HEK293T (cell line): ENCODE measurements at regions not wholly inside any gene's neighbourhood (a gene's known extent, or its start where the extent isn't known, plus 50 kb on each side); places are given as distances from the start of the nearest gene placed in this dataset.

Experiments
- CTCF ChIA-PET: fragments of 350-600 bp; formaldehyde crosslinking; extraction: SDS; loops from one replicate; lab custom pipeline; 2021; ENCODE audit warnings: antibody characterized with exemption, inconsistent platforms; lab: Yijun Ruan, JAX
- POLR2A ChIA-PET: fragments of 350-600 bp; formaldehyde crosslinking; extraction: SDS; loops from one replicate; lab custom pipeline; 2020; ENCODE audit warnings: antibody characterized with exemption, inconsistent platforms; lab: Yijun Ruan, JAX
- DNase-seq: peaks from one replicate; pipeline ENCODE4 v3.0.0; 2012; ENCODE audit warnings: mixed read lengths; ENCODE audit errors: extremely low spot score
- ARNT ChIP-seq: fragments of 450-650 bp; IDR thresholded peaks from 2 replicates; pipeline ENCODE4 v1.6.1; 2017; ENCODE audit warnings: mild to moderate bottlenecking
- BHLHE40 ChIP-seq: fragments of 450-650 bp; IDR thresholded peaks from 2 replicates; pipeline ENCODE4 v1.6.1; 2016; ENCODE audit warnings: mild to moderate bottlenecking, moderate library complexity, borderline replicate concordance
- CTBP1 ChIP-seq: fragments of 450-650 bp; IDR thresholded peaks from 2 replicates; pipeline ENCODE4 v1.6.1; 2016; ENCODE audit warnings: borderline replicate concordance
- ELF4 ChIP-seq: fragments of 450-650 bp; IDR thresholded peaks from 2 replicates; pipeline ENCODE4 v1.6.1; 2017; ENCODE audit warnings: antibody characterized with exemption
- FOXA1 ChIP-seq: fragments of 450-650 bp; IDR thresholded peaks from 2 replicates; pipeline ENCODE4 v1.6.1; 2016; ENCODE audit warnings: mild to moderate bottlenecking
- FOXK2 ChIP-seq: fragments of 450-650 bp; IDR thresholded peaks from 2 replicates; pipeline ENCODE4 v1.6.1; 2016; ENCODE audit warnings: mild to moderate bottlenecking
- FOXM1 ChIP-seq: fragments of 450-650 bp; IDR thresholded peaks from 2 replicates; pipeline ENCODE4 v1.6.1; 2017; ENCODE audit warnings: mild to moderate bottlenecking, borderline replicate concordance
- HDGF ChIP-seq: fragments of 450-650 bp; IDR thresholded peaks from 2 replicates; pipeline ENCODE4 v1.6.1; 2017; ENCODE audit warnings: antibody characterized with exemption, borderline replicate concordance
- L3MBTL2 ChIP-seq: fragments of 450-650 bp; conservative IDR thresholded peaks from 2 replicates; pipeline ENCODE4 v1.6.1; 2016; ENCODE audit warnings: mild to moderate bottlenecking
- LEF1 ChIP-seq: fragments of 450-650 bp; IDR thresholded peaks from 2 replicates; pipeline ENCODE4 v1.6.1; 2017; ENCODE audit warnings: mild to moderate bottlenecking, borderline replicate concordance
- NFRKB ChIP-seq: fragments of 450-650 bp; IDR thresholded peaks from 2 replicates; pipeline ENCODE4 v1.6.1; 2016; ENCODE audit warnings: mild to moderate bottlenecking, moderate library complexity
- PKNOX1 ChIP-seq: fragments of 450-650 bp; IDR thresholded peaks from 2 replicates; pipeline ENCODE4 v1.6.1; 2016
- SP1 ChIP-seq: fragments of 450-650 bp; IDR thresholded peaks from 2 replicates; pipeline ENCODE4 v1.6.1; 2017
- SUZ12 ChIP-seq: fragments of 450-650 bp; IDR thresholded peaks from 2 replicates; pipeline ENCODE4 v1.6.1; 2016; ENCODE audit warnings: mild to moderate bottlenecking
- TARDBP ChIP-seq: fragments of 450-650 bp; IDR thresholded peaks from 2 replicates; pipeline ENCODE4 v1.6.1; 2016
- ZNF384 ChIP-seq: fragments of 450-650 bp; IDR thresholded peaks from 2 replicates; pipeline ENCODE4 v1.6.1; 2016

GRCh38 chr22:34879001-34879400 lies 187.0 kb upstream of the ISX start:
- ChIA-PET POLR2A (no interaction called here), CTCF (no interaction called here)
- DNase-seq = no peak
- TF ChIP-seq ZNF384 = no peak
- TF ChIP-seq SP1 = no peak
- TF ChIP-seq LEF1 = no peak
- no peak for TF ChIP-seq FOXA1

DNA sequence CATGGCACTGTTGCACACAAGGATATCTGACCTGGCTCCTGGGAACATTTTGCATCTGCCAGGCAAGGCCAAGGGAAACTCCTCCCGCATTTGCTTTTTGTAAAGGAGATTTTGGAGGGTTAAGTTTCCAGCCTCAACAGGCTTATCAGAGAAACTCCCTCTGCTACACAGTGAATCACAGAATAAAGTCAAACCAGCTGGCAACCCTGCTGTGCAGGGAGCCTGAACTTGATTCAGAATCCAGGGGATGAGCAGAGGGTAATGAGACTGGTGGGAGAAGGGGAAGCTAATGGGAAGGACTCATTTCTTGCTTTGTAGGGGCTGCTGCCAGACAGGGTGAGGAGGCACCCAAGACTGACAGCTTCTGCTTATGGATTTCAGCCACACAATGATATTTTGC lies 185.3 kb upstream of the ISX start:
- DNase-seq = no peak
- ChIA-PET CTCF (no interaction called here), POLR2A (no interaction called here)
- TF ChIP-seq CTBP1 = no peak
- TF ChIP-seq SUZ12 = no peak
- no peak for TF ChIP-seq FOXM1
- no peak for TF ChIP-seq HDGF
- no peak for TF ChIP-seq FOXA1
- no peak for TF ChIP-seq SP1
- no peak for TF ChIP-seq PKNOX1
- no peak for TF ChIP-seq BHLHE40
- TF ChIP-seq LEF1 = no peak
- TF ChIP-seq FOXK2 = no peak
- TF ChIP-seq ELF4 = no peak

GRCh38 chr22:34881453-34881852 lies 184.5 kb upstream of the ISX start:
- CTCF ChIA-PET = no interaction called here
- POLR2A ChIA-PET = no interaction called here
- DNase-seq = no peak
- no peak for TF ChIP-seq LEF1
- TF ChIP-seq ZNF384 = no peak
- no peak for TF ChIP-seq NFRKB
- TF ChIP-seq ARNT = no peak
- no peak for TF ChIP-seq FOXM1
- TF ChIP-seq TARDBP = no peak
- TF ChIP-seq FOXA1 = no peak
- TF ChIP-seq HDGF = no peak
- TF ChIP-seq SUZ12 = no peak
- no peak for TF ChIP-seq BHLHE40
- TF ChIP-seq ELF4 = no peak

GRCh38 chr22:34885852-34886251 lies 180.1 kb upstream of the ISX start:
- no peak for DNase-seq
- no peak for TF ChIP-seq FOXM1
- TF ChIP-seq SUZ12 = no peak
- TF ChIP-seq PKNOX1 = no peak
- POLR2A ChIA-PET = no interaction called here
- CTCF ChIA-PET = no interaction called here

DNA sequence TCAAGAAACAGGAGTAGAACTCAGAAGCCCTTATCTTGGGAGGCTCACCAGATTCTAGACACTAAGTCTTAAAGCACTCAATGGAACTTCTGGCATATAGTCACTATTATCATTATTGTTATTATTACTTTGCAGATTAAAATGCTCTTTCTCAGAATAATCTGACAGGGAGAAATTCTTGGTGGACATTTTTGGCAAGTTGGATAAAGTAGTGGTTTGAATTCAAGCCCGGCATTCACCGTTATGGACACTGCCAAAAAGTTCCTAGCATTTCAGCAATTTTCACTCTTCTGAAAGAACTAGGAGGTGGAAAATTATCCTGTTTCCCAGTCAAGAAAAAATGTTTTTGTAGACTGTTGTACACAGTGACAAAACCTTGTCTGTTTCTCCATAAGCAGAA lies 179.6 kb upstream of the ISX start:
- ChIA-PET POLR2A (no interaction called here), CTCF (no interaction called here)
- TF ChIP-seq BHLHE40 (no peak), SUZ12 (no peak), SP1 (no peak), L3MBTL2 (no peak), ARNT (no peak), NFRKB (no peak), FOXK2 (no peak), TARDBP (no peak), FOXA1 (no peak), LEF1 (no peak), CTBP1 (no peak), FOXM1 (no peak)
- DNase-seq = no peak

DNA sequence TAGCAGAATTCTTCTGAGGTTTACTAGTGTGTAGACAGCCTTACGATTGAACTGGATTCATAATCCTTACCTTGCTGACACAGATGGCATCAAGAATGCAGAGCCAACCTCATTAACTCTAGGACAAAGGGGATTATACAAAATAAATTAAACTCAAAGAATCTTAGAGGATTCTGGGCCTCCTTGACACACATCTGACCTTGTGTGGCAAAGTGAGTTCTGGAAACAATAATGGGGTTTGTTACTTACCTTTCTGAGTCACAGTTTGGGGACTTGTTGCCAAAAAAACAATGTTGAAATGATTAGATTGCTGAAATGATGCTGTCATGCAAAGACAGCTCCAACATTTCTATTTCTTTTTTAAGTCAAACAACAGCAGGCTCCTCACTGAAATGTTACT lies 179.1 kb upstream of the ISX start:
- POLR2A ChIA-PET = no interaction called here
- no peak for TF ChIP-seq ZNF384
- TF ChIP-seq FOXM1 = no peak
- TF ChIP-seq HDGF = no peak
- no peak for TF ChIP-seq L3MBTL2
- no peak for TF ChIP-seq PKNOX1
- TF ChIP-seq NFRKB = no peak
- no peak for TF ChIP-seq SP1
- no peak for TF ChIP-seq TARDBP
- TF ChIP-seq ARNT = no peak
- no peak for TF ChIP-seq ELF4
- no peak for TF ChIP-seq CTBP1
- no peak for TF ChIP-seq FOXK2
- no peak for TF ChIP-seq LEF1
- TF ChIP-seq SUZ12 = no peak
- no peak for TF ChIP-seq BHLHE40
- no peak for TF ChIP-seq FOXA1
- CTCF ChIA-PET = no interaction called here
- DNase-seq = no peak

DNA sequence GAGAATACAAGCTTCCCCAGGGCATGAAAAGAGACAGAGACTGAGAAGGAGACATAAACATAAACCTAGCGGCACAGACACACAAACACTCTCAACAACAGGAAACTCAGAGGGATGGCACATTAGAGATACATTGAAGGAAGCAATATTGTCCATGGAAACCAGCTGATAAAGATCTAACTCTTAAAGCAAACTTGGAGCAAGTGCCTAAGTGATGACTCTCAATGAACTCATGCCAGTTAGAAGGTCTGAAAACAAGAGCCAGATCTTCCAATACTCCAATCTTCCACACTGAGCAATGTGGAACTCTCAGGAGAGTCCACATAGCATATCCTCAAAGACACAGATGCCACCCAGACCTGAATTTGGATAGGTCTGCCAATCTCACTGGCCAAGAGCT lies 168.8 kb upstream of the ISX start:
- TF ChIP-seq ARNT = no peak
- TF ChIP-seq SUZ12 = no peak
- no peak for TF ChIP-seq FOXA1
- no peak for TF ChIP-seq PKNOX1
- no peak for TF ChIP-seq ELF4
- no peak for TF ChIP-seq NFRKB
- DNase-seq = no peak
- POLR2A ChIA-PET = no interaction called here
- CTCF ChIA-PET = no interaction called here
